WERI-Rb-1 (cell line): ENCODE measurements at regions not wholly inside any gene's neighbourhood (a gene's known extent, or its start where the extent isn't known, plus 50 kb on each side); places are given as distances from the start of the nearest gene placed in this dataset.

ENCODE experiments used
- DNase-seq: peaks from one replicate; pipeline ENCODE4 v3.0.0-alpha.2; 2020
- H3K27ac ChIP-seq: fragments of 250-450 bp; sonication (Bioruptor Pico); 2 replicates; pipeline ENCODE4 v1.5.1; 2020; ENCODE audit warnings: mild to moderate bottlenecking, moderate library complexity
- H3K27me3 ChIP-seq: fragments of 250-450 bp; sonication (Bioruptor Pico); 2 replicates; pipeline ENCODE4 v1.5.1; 2021; ENCODE audit warnings: mild to moderate bottlenecking, low read depth, moderate library complexity; ENCODE audit not compliant: insufficient read depth, severe bottlenecking
- H3K36me3 ChIP-seq: fragments of 250-450 bp; sonication (Bioruptor Pico); 2 replicates; pipeline ENCODE4 v1.5.1; 2020; ENCODE audit warnings: mild to moderate bottlenecking, moderate library complexity
- H3K4me3 ChIP-seq: 2 replicates; pipeline ENCODE4 v1.5.1; 2011; ENCODE audit warnings: low read depth, mild to moderate bottlenecking, control low read depth, low read length
- H3K9me3 ChIP-seq: fragments of 250-450 bp; sonication (Bioruptor Pico); 2 replicates; pipeline ENCODE4 v1.5.1; 2021; ENCODE audit warnings: mild to moderate bottlenecking, moderate library complexity; ENCODE audit not compliant: severe bottlenecking
- CTCF ChIP-seq: IDR thresholded peaks from 2 replicates; pipeline ENCODE4 v1.5.1; 2011; ENCODE audit warnings: low read depth, mild to moderate bottlenecking, control low read depth, inconsistent platforms, low read length

GRCh38 chr10:129021594-129022304, 445.3 kb upstream of the MGMT start:
- DNase-seq = no peak
- Histone ChIP-seq H3K27me3 (no peaks in the 10 kb centered on the region), H3K9me3 (no peaks in the 10 kb centered on the region), H3K36me3 (no peaks in the 10 kb centered on the region), H3K4me3 (no peak overlapping the region), H3K27ac (no peak overlapping the region)
- no peak for TF ChIP-seq CTCF

- H3K27me3 ChIP-seq = no peaks in the 10 kb centered on the region
- no peak overlapping the region for H3K27ac ChIP-seq
- no peak for TF ChIP-seq CTCF
- H3K36me3 ChIP-seq = no peaks in the 10 kb centered on the region
- H3K4me3 ChIP-seq = no peak overlapping the region
- no peaks in the 10 kb centered on the region for H3K9me3 ChIP-seq
- no peak for DNase-seq
Measured at GRCh38 chr10:129023082-129023481, 444.0 kb upstream of the MGMT start.

DNA sequence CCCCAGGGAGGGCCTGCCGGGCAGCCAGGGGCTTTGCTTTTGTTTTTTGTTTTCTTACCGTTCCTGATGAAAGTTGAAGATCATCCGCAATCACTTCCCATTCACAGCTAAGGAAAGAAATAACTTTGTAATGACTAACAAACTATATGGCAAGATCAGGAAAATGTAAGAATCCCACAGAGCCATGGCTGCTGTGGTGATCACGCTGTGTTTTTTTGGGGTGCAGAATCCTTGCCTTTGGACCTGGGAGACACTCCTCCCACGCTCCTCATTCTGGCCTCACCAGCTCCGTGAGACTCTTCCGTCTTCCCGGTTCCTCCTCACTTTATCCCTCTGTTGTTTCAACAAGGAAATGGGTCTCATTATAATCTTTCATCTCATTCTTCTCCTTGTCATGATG, 443.0 kb upstream of the MGMT start:
- Histone ChIP-seq H3K9me3 (no peaks in the 10 kb centered on the region), H3K27me3 (no peaks in the 10 kb centered on the region), H3K27ac (no peak overlapping the region), H3K4me3 (no peak overlapping the region), H3K36me3 (no peaks in the 10 kb centered on the region)
- no peak for DNase-seq
- no peak for TF ChIP-seq CTCF

- H3K36me3 ChIP-seq = no peaks in the 10 kb centered on the region
Measured at GRCh38 chr10:129025787-129026186, 441.3 kb upstream of the MGMT start.

GRCh38 chr10:129027906-129028305, 439.1 kb upstream of the MGMT start:
- no peaks in the 10 kb centered on the region for H3K27me3 ChIP-seq
- no peak for DNase-seq
- TF ChIP-seq CTCF = no peak
- H3K9me3 ChIP-seq = no peaks in the 10 kb centered on the region
- no peak overlapping the region for H3K4me3 ChIP-seq
- H3K36me3 ChIP-seq = no peaks in the 10 kb centered on the region
- no peak overlapping the region for H3K27ac ChIP-seq

More at GRCh38 chr10:129025787-129026186, 441.3 kb upstream of the MGMT start:
- TF ChIP-seq CTCF = no peak
- H3K27ac ChIP-seq = no peak overlapping the region
- H3K4me3 ChIP-seq = no peak overlapping the region
- no peaks in the 10 kb centered on the region for H3K27me3 ChIP-seq
- DNase-seq = no peak
- no peaks in the 10 kb centered on the region for H3K9me3 ChIP-seq

GRCh38 chr10:129028451-129028850, 438.6 kb upstream of the MGMT start:
- Histone ChIP-seq H3K9me3 (no peaks in the 10 kb centered on the region), H3K4me3 (no peak overlapping the region), H3K27ac (no peak overlapping the region), H3K36me3 (no peaks in the 10 kb centered on the region), H3K27me3 (no peaks in the 10 kb centered on the region)
- no peak for DNase-seq
- no peak for TF ChIP-seq CTCF
